ENCODE measurements at regions not wholly inside any gene's neighbourhood (a gene's known extent, or its start where the extent isn't known, plus 50 kb on each side); places are given as distances from the start of the nearest gene placed in this dataset.

- Histone ChIP-seq H3K4ac (replicated peaks; ENCODE audit: insufficient read length, low read depth, low read length) (no peak overlapping the region), H2AK5ac (ENCODE audit: low read depth, low read length) (no peak overlapping the region), H4K8ac (ENCODE audit: extremely low read depth, insufficient read depth, low read length) (no peak overlapping the region), H3K18ac (ENCODE audit: extremely low read depth, low read length) (no peak overlapping the region), H3K56ac (replicated peaks; ENCODE audit: insufficient read length, low read depth, low read length) (no peak overlapping the region), H2BK12ac (ENCODE audit: low read depth, low read length) (no peak overlapping the region), H3K79me1 (ENCODE audit: low read depth, low read length) (no peaks in the 10 kb centered on the region), H3K14ac (ENCODE audit: insufficient read length) (no peak overlapping the region), H3K27me3 (replicated peaks in 1 of 4; ENCODE audit: control insufficient read depth in 3 of 4, extremely low read depth in 1 of 4, insufficient read depth in 3 of 4, low read length in 3 of 4) (no peaks in the 10 kb centered on the region), H3K4me1 (replicated peaks in 1 of 4; ENCODE audit: control insufficient read depth in 3 of 4, insufficient read depth in 4 of 4, low read length in 3 of 4) (peaks cover 0 to 4% (median 1%) of the 10 kb centered on the region in 4 experiments; a peak in 4 of 7 replicates), H3K23ac (ENCODE audit: insufficient read length) (no peak overlapping the region), H4K5ac (ENCODE audit: insufficient read length, low read depth, low read length) (no peak overlapping the region), H3K4me3 (ENCODE audit: extremely low read depth in 1 of 4, insufficient read depth in 2 of 4, low read depth in 3 of 4, low read length in 4 of 4) (no peak overlapping the region), H4K20me1 (replicated peaks in 1 of 2; ENCODE audit: control insufficient read depth in 1 of 2, insufficient read depth in 2 of 2, low read length in 2 of 2) (no peaks in the 10 kb centered on the region), H2BK120ac (replicated peaks; ENCODE audit: low read depth, low read length) (no peak overlapping the region), H3K23me2 (ENCODE audit: low read depth, low read length) (no peaks in the 10 kb centered on the region), H2BK15ac (ENCODE audit: low read length) (no peak overlapping the region), H3K27ac (ENCODE audit: low read depth, low read length) (no peak overlapping the region), H3K79me2 (ENCODE audit: control insufficient read depth in 1 of 2, insufficient read depth in 2 of 2, low read length in 2 of 2) (no peaks in the 10 kb centered on the region), H3K36me3 (ENCODE audit: control insufficient read depth in 2 of 4, insufficient read depth in 4 of 4, low read length in 3 of 4) (no peaks in the 10 kb centered on the region), H3K4me2 (ENCODE audit: insufficient read depth in 1 of 2, low read depth in 2 of 2, low read length in 2 of 2) (peak overlapping the region in 1 of 2 experiments; percentile 25; a peak in 2 of 4 replicates), H3K9me3 (ENCODE audit: insufficient read depth in 2 of 2, low read depth in 1 of 2, low read length in 1 of 2) (no peaks in the 10 kb centered on the region), H3K9ac (replicated peaks in 1 of 4; ENCODE audit: extremely low read depth in 1 of 4, low read depth in 3 of 4, low read length in 3 of 4) (no peak overlapping the region), H4K91ac (replicated peaks; ENCODE audit: insufficient read length, low read length) (no peak overlapping the region), H2BK20ac (ENCODE audit: low read length) (no peak overlapping the region), H2AFZ (ENCODE audit: low read length) (no peak overlapping the region), H2BK5ac (ENCODE audit: low read depth, low read length) (no peak overlapping the region)
- no peak for FAIRE-seq
- CTCF ChIA-PET (ENCODE audit: partially characterized antibody) = interaction anchor here (0.5 kb wide), 1 partner anchor 28 kb away, joined by 3 read pairs; no protein-coding TSS in a partner anchor
- 67% methylated on average over 6 of the region's 6 CpGs; no CpG with 5 or more reads in 1 of the 2 experiments for WGBS, 2 experiments (ENCODE audit: extremely low coverage in 1 of 2, insufficient coverage in 1 of 2, insufficient read length in 1 of 2, insufficient replicate concordance in 2 of 2, low coverage in 1 of 2, low lambda C conversion rate in 2 of 2, missing lambda C conversion rate in 1 of 2)
- TF ChIP-seq RXRA (IDR thresholded peaks at IDR 0.05; ENCODE audit: insufficient read depth, low read depth, low read length) = no peak
- POLR2A ChIA-PET (ENCODE audit: partially characterized antibody) = interaction anchor here (0.6 kb wide), 1 partner anchor 570 kb away, joined by 4 read pairs; no protein-coding TSS in a partner anchor
- DNase-seq (ENCODE audit: low read depth in 1 of 2, low spot score in 2 of 2) = no peak
Measured at GRCh38 chr6:98118397-98119045, 715.9 kb upstream of the POU3F2 start.
